Endodermal cell (in vitro differentiated cells): ENCODE measurements at regions not wholly inside any gene's neighbourhood (a gene's known extent, or its start where the extent isn't known, plus 50 kb on each side); places are given as distances from the start of the nearest gene placed in this dataset.

Source experiments
- DNase-seq: peaks from one replicate; pipeline ENCODE4 v3.0.0-alpha.2; 2017
- H3K27ac ChIP-seq: 2 replicates; pipeline ENCODE4 v1.5.1; 2013; ENCODE audit warnings: mild to moderate bottlenecking, low read depth, low read length, moderate library complexity
- H3K27me3 ChIP-seq: 2 replicates; pipeline ENCODE4 v1.6.1; 2013; ENCODE audit warnings: mild to moderate bottlenecking, low read length, moderate library complexity; ENCODE audit not compliant: insufficient read depth, control insufficient read depth, poor library complexity, severe bottlenecking
- H3K36me3 ChIP-seq: 2 replicates; pipeline ENCODE4 v1.7.0; 2013; ENCODE audit warnings: mild to moderate bottlenecking, low read length, moderate library complexity; ENCODE audit not compliant: control insufficient read depth, insufficient read depth
- H3K4me1 ChIP-seq: one replicate; pipeline ENCODE4 v1.7.0; 2013; ENCODE audit warnings: low read length; ENCODE audit not compliant: control insufficient read depth, insufficient read depth
- H3K4me3 ChIP-seq: 2 replicates; pipeline ENCODE4 v1.5.1; 2013; ENCODE audit warnings: mild to moderate bottlenecking, low read length, moderate library complexity
- H3K9ac ChIP-seq: 2 replicates; pipeline ENCODE4 v1.6.1; 2013; ENCODE audit warnings: mild to moderate bottlenecking, low read length, moderate library complexity; ENCODE audit not compliant: poor library complexity, severe bottlenecking; ENCODE audit errors: extremely low read depth
- H3K9me3 ChIP-seq: 2 replicates; pipeline ENCODE4 v1.6.1; 2013; ENCODE audit warnings: mild to moderate bottlenecking, low read length, moderate library complexity; ENCODE audit not compliant: control insufficient read depth
- H3K27ac Mint-ChIP-seq: 2 replicates; pipeline ENCODE4 v1.8.0; 2020; ENCODE audit warnings: mixed read lengths
- H3K27me3 Mint-ChIP-seq: 2 replicates; pipeline ENCODE4 v1.8.0; 2021; ENCODE audit warnings: mild to moderate bottlenecking, mixed read lengths; ENCODE audit not compliant: insufficient read depth
- H3K36me3 Mint-ChIP-seq: 2 replicates; pipeline ENCODE4 v1.8.0; 2020; ENCODE audit warnings: low read depth, mixed read lengths
- H3K4me1 Mint-ChIP-seq: 2 replicates; pipeline ENCODE4 v1.8.0; 2020; ENCODE audit warnings: mixed read lengths
- H3K4me3 Mint-ChIP-seq: 2 replicates; pipeline ENCODE4 v1.8.0; 2020; ENCODE audit warnings: mild to moderate bottlenecking, moderate library complexity, mixed read lengths
- H3K9me3 Mint-ChIP-seq: 2 replicates; pipeline ENCODE4 v1.8.0; 2020; ENCODE audit warnings: mild to moderate bottlenecking, mixed read lengths
- WGBS, 2 experiments: methylation state at CpG; one replicate each; pipeline versions ENCODE4 v1.1.5 to v1.1.7; 2013; ENCODE audit warnings: missing lambda C conversion rate in 2 of 2, mixed read lengths in 1 of 2; ENCODE audit not compliant: insufficient coverage in 1 of 2, insufficient read length in 1 of 2; 5-methylcytosine and 5-hydroxymethylcytosine counted together
- TF ChIP-seq, protein P1 (sequence below): fragments of 200-600 bp; sonication (generic); conservative IDR thresholded peaks from 2 replicates; pipeline ENCODE4 v1.5.0; 2021; ENCODE audit warnings: antibody characterized with exemption, mild to moderate bottlenecking

DNA sequence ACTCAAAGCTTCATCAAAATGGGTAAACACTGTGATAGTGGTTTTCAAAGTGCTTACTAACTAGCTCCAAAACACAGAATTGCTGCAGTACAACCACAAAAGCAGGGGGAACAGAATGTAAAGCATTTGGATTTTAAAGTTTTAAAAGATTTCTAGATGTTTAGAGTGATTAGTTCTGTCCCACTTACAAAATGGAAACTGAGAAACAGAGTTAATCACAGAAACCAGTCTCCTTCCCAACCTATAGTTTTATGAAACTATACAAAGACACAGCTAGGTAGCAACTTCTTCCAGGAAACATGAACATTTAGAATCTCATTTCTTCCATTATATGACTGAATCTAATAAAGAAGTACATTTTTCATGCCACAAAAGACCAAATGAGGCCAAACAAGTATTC lies 73.8 kb upstream of the HNRNPA3 start:
- Histone ChIP-seq H3K36me3 (no peaks in the 10 kb centered on the region), H3K4me3 (no peak overlapping the region), H3K27me3 (no peaks in the 10 kb centered on the region), H3K4me1 (no peaks in the 10 kb centered on the region), H3K9ac (no peak overlapping the region), H3K27ac (no peak overlapping the region), H3K9me3 (no peaks in the 10 kb centered on the region)
- no peak for DNase-seq
- H3K4me3 Mint-ChIP-seq, result no peak overlapping the region
- H3K27me3 Mint-ChIP-seq, result no peaks in the 10 kb centered on the region
- no peak overlapping the region for H3K27ac Mint-ChIP-seq
- H3K9me3 Mint-ChIP-seq, result no peaks in the 10 kb centered on the region
- no peaks in the 10 kb centered on the region for H3K36me3 Mint-ChIP-seq
- H3K4me1 Mint-ChIP-seq, result no peaks in the 10 kb centered on the region
- TF ChIP-seq, protein P1, sequence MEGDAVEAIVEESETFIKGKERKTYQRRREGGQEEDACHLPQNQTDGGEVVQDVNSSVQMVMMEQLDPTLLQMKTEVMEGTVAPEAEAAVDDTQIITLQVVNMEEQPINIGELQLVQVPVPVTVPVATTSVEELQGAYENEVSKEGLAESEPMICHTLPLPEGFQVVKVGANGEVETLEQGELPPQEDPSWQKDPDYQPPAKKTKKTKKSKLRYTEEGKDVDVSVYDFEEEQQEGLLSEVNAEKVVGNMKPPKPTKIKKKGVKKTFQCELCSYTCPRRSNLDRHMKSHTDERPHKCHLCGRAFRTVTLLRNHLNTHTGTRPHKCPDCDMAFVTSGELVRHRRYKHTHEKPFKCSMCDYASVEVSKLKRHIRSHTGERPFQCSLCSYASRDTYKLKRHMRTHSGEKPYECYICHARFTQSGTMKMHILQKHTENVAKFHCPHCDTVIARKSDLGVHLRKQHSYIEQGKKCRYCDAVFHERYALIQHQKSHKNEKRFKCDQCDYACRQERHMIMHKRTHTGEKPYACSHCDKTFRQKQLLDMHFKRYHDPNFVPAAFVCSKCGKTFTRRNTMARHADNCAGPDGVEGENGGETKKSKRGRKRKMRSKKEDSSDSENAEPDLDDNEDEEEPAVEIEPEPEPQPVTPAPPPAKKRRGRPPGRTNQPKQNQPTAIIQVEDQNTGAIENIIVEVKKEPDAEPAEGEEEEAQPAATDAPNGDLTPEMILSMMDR, result no peak

DNA sequence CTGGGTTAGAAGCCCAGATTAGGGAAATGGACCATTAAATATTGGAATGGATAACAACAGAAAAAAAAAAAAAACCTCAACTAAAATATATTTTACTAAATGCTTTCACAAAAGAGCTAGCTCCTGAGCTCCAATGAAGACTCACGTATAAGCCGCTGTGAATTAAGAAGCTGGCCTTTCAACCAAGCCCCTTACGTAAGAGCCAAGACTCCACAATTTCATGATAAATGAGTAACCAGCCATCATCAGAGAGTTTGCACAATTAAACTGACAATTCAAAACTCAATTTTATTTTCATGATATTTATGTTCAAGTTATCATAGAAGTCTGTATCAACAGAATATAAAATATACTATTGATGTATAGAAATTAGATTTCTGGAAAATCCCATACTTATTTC lies 70.7 kb upstream of the HNRNPA3 start:
- no peaks in the 10 kb centered on the region for H3K27me3 ChIP-seq
- H3K36me3 Mint-ChIP-seq, result no peaks in the 10 kb centered on the region
- no peak overlapping the region for H3K27ac Mint-ChIP-seq
- no peak for DNase-seq
- H3K9ac ChIP-seq, result no peak overlapping the region
- TF ChIP-seq, protein P1, result no peak
- no peak overlapping the region for H3K4me3 Mint-ChIP-seq
- H3K27ac ChIP-seq, result no peak overlapping the region
- H3K36me3 ChIP-seq, result no peaks in the 10 kb centered on the region
- 94 to 100% methylated on average over 2 to 3 of the region's 3 CpGs for WGBS, 2 experiments
- no peaks in the 10 kb centered on the region for H3K9me3 Mint-ChIP-seq
- no peaks in the 10 kb centered on the region for H3K4me1 ChIP-seq
- no peak overlapping the region for H3K4me3 ChIP-seq
- no peaks in the 10 kb centered on the region for H3K27me3 Mint-ChIP-seq
- no peaks in the 10 kb centered on the region for H3K9me3 ChIP-seq
- H3K4me1 Mint-ChIP-seq, result no peaks in the 10 kb centered on the region

DNA sequence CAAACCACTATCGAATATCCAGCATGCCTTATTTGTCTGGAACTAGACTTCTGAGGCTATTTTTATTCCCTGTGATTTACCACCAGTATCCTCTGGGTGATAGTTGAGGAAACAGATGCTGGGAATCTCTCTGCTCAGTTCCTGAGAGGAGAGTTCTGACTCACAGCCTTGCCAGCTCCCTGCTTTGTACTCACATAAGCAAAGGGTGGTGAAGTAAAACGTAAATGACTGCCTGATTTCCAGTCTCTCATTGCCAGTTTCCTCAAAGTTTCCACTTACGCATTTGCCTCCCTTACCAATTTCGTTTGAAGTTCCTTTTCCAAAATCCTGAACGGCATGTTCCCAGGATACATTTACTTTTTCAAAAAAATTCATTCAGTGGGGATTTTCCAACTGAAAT lies 69.2 kb upstream of the HNRNPA3 start:
- Mint-ChIP-seq H3K36me3 (no peaks in the 10 kb centered on the region), H3K27me3 (peaks cover 13% of the 10 kb centered on the region), H3K27ac (no peak overlapping the region), H3K4me1 (peaks cover 6% of the 10 kb centered on the region), H3K4me3 (no peak overlapping the region), H3K9me3 (no peaks in the 10 kb centered on the region)
- Histone ChIP-seq H3K27ac (no peak overlapping the region), H3K9me3 (no peaks in the 10 kb centered on the region), H3K4me3 (no peak overlapping the region), H3K27me3 (peaks cover 11% of the 10 kb centered on the region), H3K36me3 (no peaks in the 10 kb centered on the region), H3K9ac (no peak overlapping the region), H3K4me1 (no peaks in the 10 kb centered on the region)
- WGBS, 2 experiments, result 22 to 71% methylated on average over 1 to 5 of the region's 5 CpGs
- DNase-seq, result no peak
- TF ChIP-seq, protein P1, result peak; percentile 19
